ENCODE measurements at regions not wholly inside any gene's neighbourhood (a gene's known extent, or its start where the extent isn't known, plus 50 kb on each side); places are given as distances from the start of the nearest gene placed in this dataset.

- ATAC-seq, result no peak
- no peak overlapping the region for H3K27ac ChIP-seq
- WGBS, 3 donors, result 54 to 56% (median 56%) methylated on average over 3 of the region's 3 CpGs
- DNase-seq, result no peak
- H3K4me3 ChIP-seq, result no peak overlapping the region
- TF ChIP-seq, protein P1, sequence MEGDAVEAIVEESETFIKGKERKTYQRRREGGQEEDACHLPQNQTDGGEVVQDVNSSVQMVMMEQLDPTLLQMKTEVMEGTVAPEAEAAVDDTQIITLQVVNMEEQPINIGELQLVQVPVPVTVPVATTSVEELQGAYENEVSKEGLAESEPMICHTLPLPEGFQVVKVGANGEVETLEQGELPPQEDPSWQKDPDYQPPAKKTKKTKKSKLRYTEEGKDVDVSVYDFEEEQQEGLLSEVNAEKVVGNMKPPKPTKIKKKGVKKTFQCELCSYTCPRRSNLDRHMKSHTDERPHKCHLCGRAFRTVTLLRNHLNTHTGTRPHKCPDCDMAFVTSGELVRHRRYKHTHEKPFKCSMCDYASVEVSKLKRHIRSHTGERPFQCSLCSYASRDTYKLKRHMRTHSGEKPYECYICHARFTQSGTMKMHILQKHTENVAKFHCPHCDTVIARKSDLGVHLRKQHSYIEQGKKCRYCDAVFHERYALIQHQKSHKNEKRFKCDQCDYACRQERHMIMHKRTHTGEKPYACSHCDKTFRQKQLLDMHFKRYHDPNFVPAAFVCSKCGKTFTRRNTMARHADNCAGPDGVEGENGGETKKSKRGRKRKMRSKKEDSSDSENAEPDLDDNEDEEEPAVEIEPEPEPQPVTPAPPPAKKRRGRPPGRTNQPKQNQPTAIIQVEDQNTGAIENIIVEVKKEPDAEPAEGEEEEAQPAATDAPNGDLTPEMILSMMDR (IDR thresholded peaks at IDR 0.05), result no peak
- no peaks in the 10 kb centered on the region for H3K9me3 ChIP-seq
- intact Hi-C loops (cut with DNase I), result no loop called here
- no peaks in the 10 kb centered on the region for H3K27me3 ChIP-seq (ENCODE audit: insufficient read depth in 3 of 3, low read length in 2 of 3)
- no peaks in the 10 kb centered on the region for H3K36me3 ChIP-seq (ENCODE audit: insufficient read depth in 1 of 2, low read depth in 1 of 2)
- no peaks in the 10 kb centered on the region for H3K4me1 ChIP-seq
Measured at GRCh38 chr16:72467157-72467759, 295.3 kb upstream of the PMFBP1 start.

DNA sequence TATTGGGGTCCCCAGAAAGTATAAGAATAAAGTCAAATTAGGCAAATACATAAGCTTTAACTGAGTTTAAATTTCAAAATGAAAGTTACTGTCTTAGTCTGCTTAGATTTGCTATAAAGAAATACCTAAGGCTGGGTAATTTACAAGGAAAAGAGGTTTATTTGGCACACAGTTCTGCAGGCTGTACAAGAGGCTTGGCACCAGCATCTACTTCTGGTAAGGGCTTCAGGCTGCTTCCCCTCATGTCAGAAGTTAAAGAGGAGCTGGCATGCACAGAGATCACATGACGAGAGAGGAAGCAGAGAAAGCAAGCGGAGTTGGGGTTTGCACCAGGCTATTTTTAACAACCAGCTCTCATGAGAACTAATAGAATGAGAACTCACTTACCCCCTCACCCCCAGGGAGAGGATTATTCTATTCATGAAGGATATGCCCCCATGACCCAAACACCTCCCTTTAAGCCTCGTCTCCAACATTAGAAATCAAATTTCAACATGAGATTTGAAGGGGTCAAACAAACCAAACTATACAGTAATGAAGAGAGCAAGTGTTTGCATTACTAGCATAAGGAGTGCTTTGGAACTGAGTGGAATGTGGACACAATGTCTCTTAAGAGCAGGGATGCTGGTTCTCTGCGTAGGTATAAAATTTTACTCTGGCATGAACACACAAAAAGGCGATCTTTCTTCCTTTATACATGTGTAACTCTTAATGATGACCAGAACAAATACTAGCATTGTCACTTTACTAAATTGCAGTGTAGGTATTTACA lies 292.8 kb upstream of the PMFBP1 start:
- no peak overlapping the region for H3K4me3 ChIP-seq
- H3K9me3 ChIP-seq, result no peaks in the 10 kb centered on the region
- no peaks in the 10 kb centered on the region for H3K36me3 ChIP-seq (ENCODE audit: insufficient read depth in 1 of 2, low read depth in 1 of 2)
- H3K4me1 ChIP-seq, result no peaks in the 10 kb centered on the region
- intact Hi-C loops (cut with DNase I), result no loop called here
- ATAC-seq (no peak), DNase-seq (no peak)
- TF ChIP-seq, protein P1 (IDR thresholded peaks at IDR 0.05), result no peak
- WGBS, 3 donors, result 64 to 71% (median 69%) methylated on average over 5 of the region's 5 CpGs
- no peaks in the 10 kb centered on the region for H3K27me3 ChIP-seq (ENCODE audit: insufficient read depth in 3 of 3, low read length in 2 of 3)
- H3K27ac ChIP-seq, result no peak overlapping the region

- Histone ChIP-seq H3K4me1 (no peaks in the 10 kb centered on the region), H3K4me3 (no peak overlapping the region), H3K27me3 (ENCODE audit: insufficient read depth in 3 of 3, low read length in 2 of 3) (no peaks in the 10 kb centered on the region), H3K36me3 (ENCODE audit: insufficient read depth in 1 of 2, low read depth in 1 of 2) (no peaks in the 10 kb centered on the region), H3K9me3 (no peaks in the 10 kb centered on the region), H3K27ac (no peak overlapping the region)
- DNase-seq, result no peak
- no peak for ATAC-seq
- intact Hi-C loops (cut with DNase I), result no loop called here
- TF ChIP-seq, protein P1 (IDR thresholded peaks at IDR 0.05), result no peak
- 96 to 99% (median 98%) methylated on average over 1 of the region's 1 CpG for WGBS, 3 donors
Measured at GRCh38 chr16:72464052-72464451, 292.1 kb upstream of the PMFBP1 start.

- ATAC-seq (no peak), DNase-seq (no peak)
- 88 to 98% (median 88%) methylated on average over 2 of the region's 2 CpGs for WGBS, 3 donors
- no peak overlapping the region for H3K27ac ChIP-seq
- no peaks in the 10 kb centered on the region for H3K36me3 ChIP-seq (ENCODE audit: insufficient read depth in 1 of 2, low read depth in 1 of 2)
- H3K9me3 ChIP-seq, result peaks cover 6% of the 10 kb centered on the region
- intact Hi-C loops (cut with DNase I), result no loop called here
- no peaks in the 10 kb centered on the region for H3K4me1 ChIP-seq
- no peak overlapping the region for H3K4me3 ChIP-seq
- no peaks in the 10 kb centered on the region for H3K27me3 ChIP-seq (ENCODE audit: insufficient read depth in 3 of 3, low read length in 2 of 3)
- TF ChIP-seq, protein P1 (IDR thresholded peaks at IDR 0.05), result no peak
Measured at GRCh38 chr16:72458035-72458434, 286.1 kb upstream of the PMFBP1 start.
